Stimulated activated CD4-positive, alpha-beta T cell treated with anti-CD3 and anti-CD28 coated beads, Interleukin-15, amount 100 ng/mL, for 24 hours (primary cell): ENCODE measurements at regions not wholly inside any gene's neighbourhood (a gene's known extent, or its start where the extent isn't known, plus 50 kb on each side); places are given as distances from the start of the nearest gene placed in this dataset.
"Not testable (repeated sequence)": the region's sequence is repeated elsewhere in the genome, so short reads cannot be mapped to it uniquely, and the experiment has no call there.

Source experiments
- DNase-seq: peaks from one replicate; pipeline ENCODE4 v3.0.0-alpha.2; 2020

GRCh38 chr2:173550143-173550542 is 195.5 kb downstream of the CDCA7 start:
- DNase-seq, result no peak

- no peak for DNase-seq
These were observed 197.9 kb downstream of the CDCA7 start for GRCh38 chr2:173552531-173552930.

- no peak for DNase-seq
These were observed 198.9 kb downstream of the CDCA7 start for GRCh38 chr2:173553593-173553992.

- DNase-seq, result no peak
These were observed 201.2 kb downstream of the CDCA7 start for GRCh38 chr2:173555833-173556232.

- DNase-seq, result no peak
These were observed 202.1 kb downstream of the CDCA7 start for GRCh38 chr2:173556816-173557215.

- no peak for DNase-seq
These were observed 202.8 kb downstream of the CDCA7 start for GRCh38 chr2:173557497-173557896.

GRCh38 chr2:173567493-173567892 is 212.8 kb downstream of the CDCA7 start:
- no peak for DNase-seq

- peak; percentile 12 for DNase-seq
These were observed 213.4 kb downstream of the CDCA7 start for GRCh38 chr2:173568054-173568453.

- DNase-seq, result no peak
These were observed 216.5 kb downstream of the CDCA7 start for GRCh38 chr2:173571021-173571821.

GRCh38 chr2:173571887-173572680 is 217.4 kb downstream of the CDCA7 start:
- DNase-seq, result no peak

GRCh38 chr2:173572848-173573247 is 218.2 kb downstream of the CDCA7 start:
- no peak for DNase-seq

- not testable (repeated sequence) for DNase-seq
These were observed 219.1 kb downstream of the CDCA7 start for GRCh38 chr2:173573782-173574181.

GRCh38 chr2:173574324-173575112 is 219.8 kb downstream of the CDCA7 start:
- no peak for DNase-seq

- no peak for DNase-seq
These were observed 223.9 kb downstream of the CDCA7 start for GRCh38 chr2:173578404-173579107.

- no peak for DNase-seq
These were observed 225.7 kb downstream of the CDCA7 start for GRCh38 chr2:173580351-173580750.

GRCh38 chr2:173580956-173581355 is 226.3 kb downstream of the CDCA7 start:
- no peak for DNase-seq

- no peak for DNase-seq
These were observed 228.5 kb downstream of the CDCA7 start for GRCh38 chr2:173583196-173583595.

GRCh38 chr2:173584000-173584399 is 229.3 kb downstream of the CDCA7 start:
- no peak for DNase-seq

- no peak for DNase-seq
These were observed 230.2 kb downstream of the CDCA7 start for GRCh38 chr2:173584676-173585458.

GRCh38 chr2:173588931-173589369 is 234.3 kb downstream of the CDCA7 start:
- DNase-seq, result no peak

- no peak for DNase-seq
These were observed 235.1 kb downstream of the CDCA7 start for GRCh38 chr2:173589604-173590275.
